HCT116 (cell line): ENCODE measurements at regions not wholly inside any gene's neighbourhood (a gene's known extent, or its start where the extent isn't known, plus 50 kb on each side); places are given as distances from the start of the nearest gene placed in this dataset.

Experiments used
- ATAC-seq: fragments of 200-7000 bp; cut with Tn5 transposase; 2 replicates; pipeline ENCODE4 v1.9.1; 2020; ENCODE audit warnings: mild to moderate bottlenecking, moderate library complexity
- BruUV-seq: library from RNA; stranded (reverse); fragments of 400-500 nt; replicated peaks from 2 replicates; lab custom pipeline; 2021; lab: Mats Ljungman, UMichigan
- CTCF ChIA-PET: fragments of 300-600 bp; sonication (Branson Sonifier 250); formaldehyde crosslinking; loops from one replicate; lab custom pipeline; 2021; ENCODE audit warnings: antibody characterized with exemption; lab: Charles Lee
- POLR2A ChIA-PET: fragments of 300-600, 350-600 bp; sonication (Branson Sonifier 250); formaldehyde crosslinking; loops from one replicate; lab custom pipeline; 2021; ENCODE audit warnings: antibody characterized with exemption; lab: Charles Lee
- RAD21 ChIA-PET, 2 experiments: fragments of 300-600 bp; sonication (Branson Sonifier 250); formaldehyde crosslinking; loops; one replicate each; lab custom pipeline; 2023; ENCODE audit warnings: low total read pairs in 2 of 2; ENCODE audit not compliant: uncharacterized antibody in 2 of 2, unreplicated experiment in 2 of 2, low non-redundant PET in 1 of 2; lab: Charles Lee
- DNase-seq: peaks from one replicate; pipeline ENCODE4 v3.0.0-alpha.2; 2010; ENCODE audit warnings: low read depth, low spot score
- H2AFZ ChIP-seq: fragments of 200-600 bp; shearing (Covaris generic), sonication (generic); 2 replicates; pipeline ENCODE4 v1.6.1; 2017; ENCODE audit warnings: low read depth, mixed run types, mixed read lengths, antibody characterized with exemption, low read length; ENCODE audit not compliant: poor library complexity, severe bottlenecking
- H3K27ac ChIP-seq: 2 replicates; pipeline ENCODE4 v1.5.1; 2012; ENCODE audit warnings: low read depth, low read length
- H3K27me3 ChIP-seq: fragments of 200-600 bp; sonication (generic); 2 replicates; pipeline ENCODE4 v1.6.1; 2016; ENCODE audit warnings: mixed run types, low read length, mixed read lengths; ENCODE audit not compliant: insufficient read depth
- H3K36me3 ChIP-seq, 2 experiments: fragments of 200-500 bp in 1 of 2; fragments of 200-600 bp in 1 of 2; sonication (Bioruptor generic) in 1 of 2; sonication (generic) in 1 of 2; 2 replicates each; pipeline versions ENCODE4 v1.5.1 to v1.6.1; 2014 to 2016; ENCODE audit warnings: low read length in 2 of 2, inconsistent platforms in 1 of 2, mixed read lengths in 1 of 2, mixed run types in 1 of 2; ENCODE audit not compliant: insufficient read depth in 2 of 2, control insufficient read depth in 1 of 2
- H3K4me1 ChIP-seq, 2 experiments: fragments of 200-600 bp in 1 of 2; sonication (generic) in 1 of 2; 2 replicates each; pipeline versions ENCODE4 v1.5.1 to v1.6.1; 2012 to 2017; ENCODE audit warnings: low read length in 2 of 2, inconsistent platforms in 1 of 2, mild to moderate bottlenecking in 1 of 2, mixed read lengths in 1 of 2, mixed run types in 1 of 2, moderate library complexity in 1 of 2; ENCODE audit not compliant: insufficient read depth in 2 of 2, control insufficient read depth in 1 of 2
- H3K4me2 ChIP-seq: fragments of 200-600 bp; sonication (generic); 2 replicates; pipeline ENCODE4 v1.6.1; 2017; ENCODE audit warnings: mixed run types, low read length, mixed read lengths
- H3K4me3 ChIP-seq, 2 experiments: fragments of 200-600 bp in 1 of 2; sonication (generic) in 1 of 2; replicated peaks in 1 of 2; 2 replicates each; pipeline ENCODE4 v1.5.1; 2011 to 2016; ENCODE audit warnings: low read length in 2 of 2, control low read depth in 1 of 2, low read depth in 1 of 2, mild to moderate bottlenecking in 1 of 2, mixed read lengths in 1 of 2, mixed run types in 1 of 2
- H3K79me2 ChIP-seq: fragments of 200-600 bp; sonication (generic); 2 replicates; pipeline ENCODE4 v1.6.1; 2017; ENCODE audit warnings: mild to moderate bottlenecking, mixed run types, low read length, moderate library complexity, mixed read lengths; ENCODE audit not compliant: insufficient read depth
- H3K9ac ChIP-seq: fragments of 200-600 bp; sonication (generic); 2 replicates; pipeline ENCODE4 v1.6.1; 2016; ENCODE audit warnings: low read length, mixed read lengths
- H3K9me2 ChIP-seq: fragments of 200-600 bp; sonication (generic), shearing (Covaris generic); 2 replicates; pipeline ENCODE4 v1.6.1; 2017; ENCODE audit warnings: mixed run types, mild to moderate bottlenecking, moderate library complexity; ENCODE audit not compliant: insufficient read depth
- H3K9me3 ChIP-seq, 2 experiments: fragments of 200-500 bp in 1 of 2; fragments of 200-600 bp in 1 of 2; sonication (Bioruptor generic) in 1 of 2; sonication (generic) in 1 of 2; 2 replicates each; pipeline ENCODE4 v1.6.1; 2014 to 2017; ENCODE audit warnings: low read length in 2 of 2, mixed read lengths in 2 of 2, inconsistent platforms in 1 of 2, low read depth in 1 of 2, mild to moderate bottlenecking in 1 of 2, mixed run types in 1 of 2, moderate library complexity in 1 of 2; ENCODE audit not compliant: control insufficient read depth in 1 of 2, insufficient read depth in 1 of 2
- H4K20me1 ChIP-seq: fragments of 200-600 bp; sonication (generic), shearing (Covaris generic); 2 replicates; pipeline ENCODE4 v1.6.1; 2017; ENCODE audit warnings: mixed run types, mild to moderate bottlenecking, moderate library complexity; ENCODE audit not compliant: insufficient read depth
- ATF3 ChIP-seq: IDR thresholded peaks from 2 replicates; pipeline ENCODE4 v1.6.1; 2012
- CBX3 ChIP-seq: IDR thresholded peaks from 2 replicates; pipeline ENCODE4 v1.6.1; 2012; ENCODE audit warnings: low read depth
- CEBPB ChIP-seq: IDR thresholded peaks from 2 replicates; pipeline ENCODE4 v1.6.1; 2012; ENCODE audit warnings: low read depth
- CTCF ChIP-seq, 3 experiments: fragments of 200-600 bp in 1 of 3; sonication (generic) in 1 of 3; IDR thresholded peaks in 2 of 3; conservative IDR thresholded peaks in 1 of 3; 2 replicates each; pipeline ENCODE4 v1.5.1; 2012 to 2017; ENCODE audit warnings: low read depth in 2 of 3, low read length in 2 of 3, antibody characterized with exemption in 1 of 3, borderline replicate concordance in 1 of 3, control low read depth in 1 of 3, mild to moderate bottlenecking in 1 of 3, mixed read lengths in 1 of 3, mixed run types in 1 of 3, moderate library complexity in 1 of 3; ENCODE audit not compliant: insufficient read depth in 1 of 3
- EGR1 ChIP-seq: IDR thresholded peaks from 2 replicates; pipeline ENCODE4 v1.6.1; 2012; ENCODE audit warnings: low read depth
- ELF1 ChIP-seq: IDR thresholded peaks from 2 replicates; pipeline ENCODE4 v1.6.1; 2012; ENCODE audit warnings: low read depth, borderline replicate concordance
- EZH2 ChIP-seq: fragments of 200-600 bp; sonication (generic); IDR thresholded peaks from 2 replicates; pipeline ENCODE4 v1.6.1; 2017; ENCODE audit warnings: antibody characterized with exemption, mixed run types
- FOSL1 ChIP-seq: IDR thresholded peaks from 2 replicates; pipeline ENCODE4 v1.6.1; 2012; ENCODE audit warnings: low read depth
- MAX ChIP-seq: IDR thresholded peaks from 2 replicates; pipeline ENCODE4 v1.6.1; 2012
- POLR2A ChIP-seq: IDR thresholded peaks from 2 replicates; pipeline ENCODE4 v1.7.0; 2011; ENCODE audit warnings: borderline replicate concordance; ENCODE audit not compliant: insufficient read depth, insufficient read length; ENCODE audit errors: extremely low read depth
- POLR2AphosphoS5 ChIP-seq: IDR thresholded peaks from 2 replicates; pipeline ENCODE4 v1.6.1; 2011; ENCODE audit warnings: mild to moderate bottlenecking, low read depth, low read length, moderate library complexity
- RAD21 ChIP-seq: IDR thresholded peaks from 2 replicates; pipeline ENCODE4 v1.6.1; 2012; ENCODE audit warnings: low read depth, mild to moderate bottlenecking
- REST ChIP-seq: IDR thresholded peaks from 2 replicates; pipeline ENCODE4 v1.6.1; 2012; ENCODE audit warnings: low read depth
- SIN3A ChIP-seq: IDR thresholded peaks from 2 replicates; pipeline ENCODE4 v1.6.1; 2012; ENCODE audit warnings: low read depth
- SP1 ChIP-seq: IDR thresholded peaks from 2 replicates; pipeline ENCODE4 v1.6.1; 2012; ENCODE audit warnings: low read depth
- SRF ChIP-seq: IDR thresholded peaks from 2 replicates; pipeline ENCODE4 v1.6.1; 2012; ENCODE audit warnings: low read depth
- TCF7L2 ChIP-seq: IDR thresholded peaks from 2 replicates; pipeline ENCODE4 v1.7.0; 2011; ENCODE audit warnings: borderline replicate concordance, inconsistent platforms; ENCODE audit not compliant: insufficient read depth, insufficient read length; ENCODE audit errors: extremely low read depth
- YY1 ChIP-seq: IDR thresholded peaks from 2 replicates; pipeline ENCODE4 v1.6.1; 2011; ENCODE audit warnings: low read length, low read depth, moderate library complexity, mild to moderate bottlenecking; ENCODE audit not compliant: insufficient replicate concordance; ENCODE audit errors: extremely low read depth
- ZFX ChIP-seq: fragments of 450-650 bp; IDR thresholded peaks from 2 replicates; pipeline ENCODE4 v1.6.1; 2017
- intact Hi-C: fragments of 100-400 bp; cut with micrococcal nuclease; formaldehyde crosslinking; loops from 2 replicates; pipeline ENCODE4 v1.10.0; 2022

- TF ChIP-seq SRF (no peak), SP1 (no peak), EGR1 (no peak), YY1 (no peak), CEBPB (no peak), POLR2A (no peak), TCF7L2 (no peak), CBX3 (no peak), EZH2 (no peak), POLR2AphosphoS5 (no peak), MAX (no peak), ZFX (no peak), SIN3A (no peak), REST (no peak), RAD21 (no peak), FOSL1 (no peak), ATF3 (no peak), ELF1 (no peak), CTCF (IDR thresholded peaks at IDR 0.05 in 2 of 3, conservative IDR thresholded peaks at IDR 0.05 in 1 of 3; ENCODE audit: borderline replicate concordance in 1 of 3, insufficient read depth in 1 of 3, low read depth in 2 of 3, low read length in 2 of 3) (no peak)
- ChIA-PET RAD21 (no interaction called here), POLR2A (no interaction called here), CTCF (no interaction called here)
- BruUV-seq, result no TSS peak
- Histone ChIP-seq H3K9ac (no peak overlapping the region), H3K9me2 (no peaks in the 10 kb centered on the region), H3K9me3 (no peaks in the 10 kb centered on the region), H2AFZ (no peak overlapping the region), H4K20me1 (no peaks in the 10 kb centered on the region), H3K4me2 (no peak overlapping the region), H3K27ac (no peak overlapping the region), H3K4me1 (no peaks in the 10 kb centered on the region), H3K4me3 (no peak overlapping the region), H3K27me3 (peaks cover 9% of the 10 kb centered on the region; the same call in 1 of the 2 replicates), H3K36me3 (no peaks in the 10 kb centered on the region), H3K79me2 (no peaks in the 10 kb centered on the region)
- DNase-seq (no peak), ATAC-seq (no peak)
- intact Hi-C loops, result loop anchor here (5.0 kb wide), 1 partner anchor 559 kb away; no protein-coding TSS in a partner anchor
Measured at GRCh38 chr13:60331249-60332012, 65.6 kb upstream of the TDRD3 start.
